ENCODE measurements at regions not wholly inside any gene's neighbourhood (a gene's known extent, or its start where the extent isn't known, plus 50 kb on each side); places are given as distances from the start of the nearest gene placed in this dataset.
A peak's percentile ranks its signal among the peaks of the same experiment; 100 is the strongest.

GRCh38 chr10:43900571-43900970, 251.9 kb upstream of the ZNF32 start:
- peaks cover 0 to 21% (median under 1%) of the 10 kb centered on the region in 3 donors for H3K4me1 ChIP-seq
- H3K9me3 ChIP-seq = no peaks in the 10 kb centered on the region
- H3K27me3 ChIP-seq = no peaks in the 10 kb centered on the region
- no peak for TF ChIP-seq EP300 (IDR thresholded peaks at IDR 0.05)
- H3K4me3 ChIP-seq = no peak overlapping the region
- ATAC-seq = no peak
- H3K27ac ChIP-seq = no peak overlapping the region
- H3K36me3 ChIP-seq = no peaks in the 10 kb centered on the region
- WGBS, 2 donors (ENCODE audit: low coverage in 1 of 2) = 80% methylated on average over 3 to 4 of the region's 6 CpGs

- no peak for ATAC-seq
- 74% methylated on average over 4 of the region's 7 CpGs; no CpG with 5 or more reads in 1 of the 2 donors for WGBS, 2 donors (ENCODE audit: low coverage in 1 of 2)
- Histone ChIP-seq H3K4me1 (peaks cover 0 to 9% (median 0%) of the 10 kb centered on the region in 3 donors), H3K27ac (peak overlapping the region in 1 of 4 donors; percentile 11), H3K4me3 (no peak overlapping the region), H3K27me3 (no peaks in the 10 kb centered on the region), H3K9me3 (no peaks in the 10 kb centered on the region), H3K36me3 (no peaks in the 10 kb centered on the region)
- TF ChIP-seq POLR2A (IDR thresholded peaks at IDR 0.05) (no peak), POLR2AphosphoS5 (IDR thresholded peaks at IDR 0.05) (no peak), EP300 (IDR thresholded peaks at IDR 0.05) (no peak), CTCF (IDR thresholded peaks at IDR 0.05) (no peak)
Measured at GRCh38 chr10:43899224-43899959, 250.7 kb upstream of the ZNF32 start.

DNA sequence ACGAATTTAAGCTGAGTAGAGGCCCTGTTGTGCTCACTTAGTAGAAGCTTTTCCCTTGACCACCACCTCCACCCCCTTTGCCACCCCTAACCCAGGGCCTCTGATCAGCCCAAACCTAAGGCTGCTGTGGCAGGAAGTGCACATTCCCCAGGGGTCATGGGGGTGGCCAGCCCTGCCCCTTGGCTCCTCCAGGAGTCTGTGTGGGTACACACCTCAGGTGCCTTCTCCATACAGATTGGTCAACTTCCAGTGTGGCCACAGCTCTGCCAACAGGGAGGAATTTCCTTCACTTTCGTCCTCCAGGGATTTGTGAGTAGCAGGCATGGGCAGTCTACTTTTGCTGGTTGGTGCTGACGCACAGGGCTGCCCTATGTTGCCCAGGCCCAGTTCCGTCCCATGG, 249.9 kb upstream of the ZNF32 start:
- no peak for ATAC-seq
- Histone ChIP-seq H3K36me3 (no peaks in the 10 kb centered on the region), H3K9me3 (no peaks in the 10 kb centered on the region), H3K4me3 (no peak overlapping the region), H3K27me3 (no peaks in the 10 kb centered on the region), H3K27ac (peak overlapping the region in 1 of 4 donors; percentile 11), H3K4me1 (peaks cover 0 to 9% (median 0%) of the 10 kb centered on the region in 3 donors)
- WGBS, 2 donors (ENCODE audit: low coverage in 1 of 2) = no CpG with 5 or more reads among the region's 4 CpGs
- TF ChIP-seq POLR2AphosphoS5 (IDR thresholded peaks at IDR 0.05) (no peak), EP300 (IDR thresholded peaks at IDR 0.05) (no peak), POLR2A (IDR thresholded peaks at IDR 0.05) (no peak), CTCF (IDR thresholded peaks at IDR 0.05) (no peak)

GRCh38 chr10:43897765-43898419, 249.2 kb upstream of the ZNF32 start:
- no peak overlapping the region for H3K27ac ChIP-seq
- no peak for ATAC-seq
- 97 to 100% methylated on average over 2 to 5 of the region's 9 CpGs for WGBS, 2 donors (ENCODE audit: low coverage in 1 of 2)

More at GRCh38 chr10:43897765-43898419, 249.2 kb upstream of the ZNF32 start:
- H3K4me1 ChIP-seq = peaks cover 0 to 9% (median 0%) of the 10 kb centered on the region in 3 donors
- no peaks in the 10 kb centered on the region for H3K27me3 ChIP-seq
- H3K4me3 ChIP-seq = no peak overlapping the region
- no peaks in the 10 kb centered on the region for H3K36me3 ChIP-seq
- TF ChIP-seq CTCF (IDR thresholded peaks at IDR 0.05) = no peak
- no peak for TF ChIP-seq EP300 (IDR thresholded peaks at IDR 0.05)
- no peak for TF ChIP-seq POLR2A (IDR thresholded peaks at IDR 0.05)
- no peak for TF ChIP-seq POLR2AphosphoS5 (IDR thresholded peaks at IDR 0.05)
- H3K9me3 ChIP-seq = no peaks in the 10 kb centered on the region

Data from gastroesophageal sphincter (tissue), 4 donors.